Peyer's patch (tissue), 4 donors: ENCODE measurements at regions not wholly inside any gene's neighbourhood (a gene's known extent, or its start where the extent isn't known, plus 50 kb on each side); places are given as distances from the start of the nearest gene placed in this dataset.
"Not testable (repeated sequence)": the region's sequence is repeated elsewhere in the genome, so short reads cannot be mapped to it uniquely, and the experiment has no call there.

Experiments used
- DNase-seq, 3 donors: peaks; one replicate each; pipeline ENCODE4 v3.0.0-alpha.2; 2017 to 2019
- H3K27ac ChIP-seq, 4 donors: fragments of 200-600 bp; sonication (generic); one replicate each; pipeline ENCODE4 v1.5.1; 2016 to 2019
- H3K27me3 ChIP-seq, 2 donors: fragments of 200-600 bp; sonication (generic); one replicate each; pipeline ENCODE4 v1.5.1; 2019
- H3K36me3 ChIP-seq, 3 donors: fragments of 200-600 bp; sonication (generic); one replicate each; pipeline ENCODE4 v1.5.1; 2016 to 2019
- H3K4me1 ChIP-seq, 4 donors: fragments of 200-600 bp; sonication (generic); one replicate each; pipeline ENCODE4 v1.5.1; 2016 to 2019
- H3K4me3 ChIP-seq, 4 donors: fragments of 200-600 bp; sonication (generic); 1 replicate in 3 of 4; 2 replicates in 1 of 4; pipeline ENCODE4 v1.5.1; 2016 to 2019; ENCODE audit warnings: mild to moderate bottlenecking in 1 of 4
- H3K9me3 ChIP-seq, 4 donors: fragments of 200-600 bp; sonication (generic); one replicate each; pipeline ENCODE4 v1.5.1; 2016 to 2019; ENCODE audit warnings: mild to moderate bottlenecking in 1 of 4
- POLR2A ChIP-seq, 2 donors: fragments of 450-650 bp; IDR thresholded peaks; one replicate each; pipeline ENCODE4 v1.5.1; 2017; ENCODE audit warnings: antibody characterized with exemption in 2 of 2, mild to moderate bottlenecking in 2 of 2, moderate library complexity in 2 of 2
- TF ChIP-seq, protein P1 (sequence below), 6 experiments: fragments of 450-650 bp in 4 of 6; fragments of 200-600 bp in 2 of 6; sonication (generic) in 1 of 6; IDR thresholded peaks; one replicate each; pipeline ENCODE4 v1.5.1; 2017 to 2019; ENCODE audit warnings: antibody characterized with exemption in 6 of 6, mild to moderate bottlenecking in 3 of 6, moderate library complexity in 1 of 6

DNA sequence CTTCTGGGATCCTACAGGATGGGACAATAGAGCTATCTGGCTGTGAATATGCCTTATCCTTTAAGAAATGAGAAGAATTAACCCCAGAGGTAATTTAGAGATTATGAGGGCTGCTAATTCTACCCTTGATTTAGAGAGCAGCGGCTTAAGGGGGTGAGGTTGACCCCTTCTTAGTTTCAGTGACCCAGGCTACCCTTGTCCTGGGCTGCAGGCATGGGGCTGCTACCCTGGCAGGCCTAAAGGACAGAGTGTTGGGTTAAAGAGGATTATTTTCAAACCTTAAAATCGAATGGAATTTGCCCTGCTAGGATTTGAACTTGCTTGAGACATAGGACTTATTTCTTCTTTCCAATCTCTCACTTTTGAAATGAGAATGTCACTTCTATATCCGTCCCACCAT, 1343.4 kb downstream of the HACE1 start:
- H3K27ac ChIP-seq = no peak overlapping the region
- no peaks in the 10 kb centered on the region for H3K36me3 ChIP-seq
- H3K4me3 ChIP-seq = no peak overlapping the region
- no peaks in the 10 kb centered on the region for H3K4me1 ChIP-seq
- TF ChIP-seq, protein P1, sequence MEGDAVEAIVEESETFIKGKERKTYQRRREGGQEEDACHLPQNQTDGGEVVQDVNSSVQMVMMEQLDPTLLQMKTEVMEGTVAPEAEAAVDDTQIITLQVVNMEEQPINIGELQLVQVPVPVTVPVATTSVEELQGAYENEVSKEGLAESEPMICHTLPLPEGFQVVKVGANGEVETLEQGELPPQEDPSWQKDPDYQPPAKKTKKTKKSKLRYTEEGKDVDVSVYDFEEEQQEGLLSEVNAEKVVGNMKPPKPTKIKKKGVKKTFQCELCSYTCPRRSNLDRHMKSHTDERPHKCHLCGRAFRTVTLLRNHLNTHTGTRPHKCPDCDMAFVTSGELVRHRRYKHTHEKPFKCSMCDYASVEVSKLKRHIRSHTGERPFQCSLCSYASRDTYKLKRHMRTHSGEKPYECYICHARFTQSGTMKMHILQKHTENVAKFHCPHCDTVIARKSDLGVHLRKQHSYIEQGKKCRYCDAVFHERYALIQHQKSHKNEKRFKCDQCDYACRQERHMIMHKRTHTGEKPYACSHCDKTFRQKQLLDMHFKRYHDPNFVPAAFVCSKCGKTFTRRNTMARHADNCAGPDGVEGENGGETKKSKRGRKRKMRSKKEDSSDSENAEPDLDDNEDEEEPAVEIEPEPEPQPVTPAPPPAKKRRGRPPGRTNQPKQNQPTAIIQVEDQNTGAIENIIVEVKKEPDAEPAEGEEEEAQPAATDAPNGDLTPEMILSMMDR (IDR thresholded peaks at IDR 0.05) = no peak
- no peak for TF ChIP-seq POLR2A (IDR thresholded peaks at IDR 0.05)
- no peaks in the 10 kb centered on the region for H3K9me3 ChIP-seq
- DNase-seq = no peak
- no peaks in the 10 kb centered on the region for H3K27me3 ChIP-seq

DNA sequence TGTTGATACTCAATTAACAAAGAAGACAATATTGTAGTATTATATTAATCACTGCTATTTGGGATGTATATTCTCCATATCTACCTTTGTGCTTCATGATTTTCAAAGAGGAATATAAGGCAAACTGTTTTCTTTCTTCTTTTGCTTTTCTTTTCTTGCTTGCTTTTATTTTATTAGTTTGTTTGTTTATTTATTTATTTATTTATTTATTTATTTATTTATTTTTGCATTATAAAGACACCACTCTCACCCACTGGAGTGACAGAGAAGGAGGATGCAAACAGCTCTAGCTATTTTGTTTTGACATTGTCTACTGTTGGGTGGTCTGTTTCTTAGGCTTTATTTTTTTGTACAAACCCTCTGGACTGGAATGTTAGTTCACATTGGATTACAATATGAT, 1352.7 kb downstream of the HACE1 start:
- DNase-seq = no peak

DNA sequence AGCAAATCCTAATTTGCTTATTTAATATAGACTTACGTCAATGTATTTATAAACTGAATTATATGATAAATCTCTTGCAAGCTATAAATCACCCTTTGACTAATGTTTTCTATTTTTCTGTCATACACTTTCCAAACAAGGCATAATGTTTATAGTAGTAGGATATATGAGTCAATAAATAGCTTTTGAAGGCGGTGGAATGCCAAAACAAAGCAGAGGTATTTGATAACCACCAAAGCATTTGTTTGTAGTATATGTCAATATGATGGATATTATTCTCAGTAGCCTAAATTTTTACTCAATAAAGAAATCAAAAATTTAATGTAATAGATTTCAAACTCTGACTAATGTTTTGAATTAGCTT, 1354.6 kb downstream of the HACE1 start:
- no peak for DNase-seq
- Histone ChIP-seq H3K4me3 (no peak overlapping the region), H3K9me3 (no peaks in the 10 kb centered on the region), H3K36me3 (no peaks in the 10 kb centered on the region), H3K27ac (no peak overlapping the region), H3K27me3 (no peaks in the 10 kb centered on the region), H3K4me1 (no peaks in the 10 kb centered on the region)
- TF ChIP-seq, protein P1 (IDR thresholded peaks at IDR 0.05) = no peak

More for the DNA sequence above, 1352.7 kb downstream of the HACE1 start:
- TF ChIP-seq POLR2A (IDR thresholded peaks at IDR 0.05) = no peak
- TF ChIP-seq, protein P1 (IDR thresholded peaks at IDR 0.05) = no peak
- Histone ChIP-seq H3K27me3 (no peaks in the 10 kb centered on the region), H3K4me1 (no peaks in the 10 kb centered on the region), H3K36me3 (no peaks in the 10 kb centered on the region), H3K4me3 (no peak overlapping the region), H3K9me3 (no peaks in the 10 kb centered on the region), H3K27ac (no peak overlapping the region)

DNA sequence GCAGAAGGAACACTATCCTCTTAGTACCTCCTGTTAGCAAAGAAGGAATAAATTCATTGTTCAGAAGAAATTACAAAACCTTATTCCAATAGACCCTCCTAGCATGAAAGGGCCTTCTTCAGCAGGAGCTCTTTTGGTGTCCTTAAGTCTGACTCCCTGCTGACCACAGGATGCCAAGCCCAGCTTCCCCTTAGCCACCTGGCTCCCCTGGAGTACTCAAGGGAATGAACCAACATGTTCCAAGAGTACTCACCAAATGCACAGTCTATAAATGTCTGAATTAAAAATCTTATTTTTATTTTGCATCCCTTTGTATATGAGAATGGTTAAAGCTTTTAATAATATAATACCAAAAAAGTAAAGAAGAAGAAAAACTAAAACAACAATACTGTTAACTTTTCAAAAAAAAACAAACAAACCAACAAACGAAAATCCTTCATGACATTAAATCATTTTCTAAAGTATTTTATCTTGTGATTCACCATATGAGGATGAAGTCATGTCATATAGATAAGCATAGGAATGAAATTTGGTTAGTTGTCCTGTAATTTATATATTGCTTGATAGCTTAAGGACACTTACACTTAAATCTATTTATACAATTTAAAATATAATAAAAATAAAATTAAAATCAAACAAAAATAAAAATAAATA, 1355.1 kb downstream of the HACE1 start:
- Histone ChIP-seq H3K27ac (no peak overlapping the region), H3K27me3 (no peaks in the 10 kb centered on the region)

DNA sequence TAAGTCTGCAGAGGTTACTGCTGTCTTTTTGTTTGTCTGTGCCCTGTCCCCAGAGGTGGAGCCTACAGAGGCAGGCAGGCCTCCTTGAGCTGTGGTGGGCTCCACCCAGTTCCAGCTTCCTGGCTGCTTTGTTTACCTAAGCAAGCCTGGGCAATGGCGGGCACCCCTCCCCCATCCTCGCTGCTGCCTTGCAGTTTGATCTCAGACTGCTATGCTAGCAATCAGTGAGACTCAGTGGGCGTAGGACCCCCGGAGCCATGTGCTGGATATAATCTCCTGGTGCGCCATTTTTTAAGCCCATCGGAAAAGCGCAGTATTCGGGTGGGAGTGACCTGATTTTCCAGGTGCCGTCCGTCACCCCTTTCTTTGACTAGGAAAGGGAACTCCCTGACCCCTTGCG, 1363.1 kb downstream of the HACE1 start:
- H3K9me3 ChIP-seq, H3K36me3 ChIP-seq, H3K27me3 ChIP-seq, H3K4me3 ChIP-seq, H3K27ac ChIP-seq, DNase-seq, H3K4me1 ChIP-seq: not testable (repeated sequence)

More for the DNA sequence above, 1355.1 kb downstream of the HACE1 start:
- no peaks in the 10 kb centered on the region for H3K9me3 ChIP-seq
- no peak for TF ChIP-seq POLR2A (IDR thresholded peaks at IDR 0.05)
- TF ChIP-seq, protein P1 (IDR thresholded peaks at IDR 0.05) = no peak
- H3K36me3 ChIP-seq = no peaks in the 10 kb centered on the region
- no peaks in the 10 kb centered on the region for H3K4me1 ChIP-seq
- DNase-seq = no peak
- H3K4me3 ChIP-seq = no peak overlapping the region

DNA sequence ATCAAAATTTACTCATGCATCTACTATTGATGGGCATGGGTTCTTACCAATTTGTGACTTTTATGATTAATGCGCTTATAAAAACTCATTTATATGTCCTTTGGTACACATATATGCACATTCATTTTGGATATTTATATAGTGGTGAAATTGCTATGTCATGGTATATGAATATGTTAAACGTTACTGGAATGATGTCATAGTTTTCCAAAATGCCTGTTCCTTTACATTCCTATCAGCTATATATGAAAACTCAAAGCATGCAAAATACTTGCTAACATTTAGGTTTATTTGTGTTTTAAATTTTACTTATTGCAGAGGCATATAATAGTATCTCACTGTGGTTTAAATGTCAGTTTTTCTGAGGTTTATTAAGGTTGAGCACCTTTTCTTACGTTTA, 1403.1 kb downstream of the HACE1 start:
- no peaks in the 10 kb centered on the region for H3K9me3 ChIP-seq
- no peak overlapping the region for H3K4me3 ChIP-seq
- H3K27ac ChIP-seq = no peak overlapping the region
- DNase-seq = no peak
- H3K4me1 ChIP-seq = no peaks in the 10 kb centered on the region
- H3K27me3 ChIP-seq = no peaks in the 10 kb centered on the region
- no peak for TF ChIP-seq POLR2A (IDR thresholded peaks at IDR 0.05)
- TF ChIP-seq, protein P1 (IDR thresholded peaks at IDR 0.05) = no peak
- no peaks in the 10 kb centered on the region for H3K36me3 ChIP-seq
